Ascending aorta (tissue), 2 donors: ENCODE measurements at regions not wholly inside any gene's neighbourhood (a gene's known extent, or its start where the extent isn't known, plus 50 kb on each side); places are given as distances from the start of the nearest gene placed in this dataset.

Experiments used
- DNase-seq, 2 donors: peaks; one replicate each; pipeline ENCODE4 v3.0.0-alpha.2; 2019; ENCODE audit warnings: low spot score in 2 of 2
- H3K27ac ChIP-seq, 2 donors: fragments of 200-600 bp; sonication (generic); one replicate each; pipeline ENCODE4 v1.5.1; 2016 to 2017; ENCODE audit warnings: mild to moderate bottlenecking in 1 of 2
- H3K27me3 ChIP-seq: fragments of 200-600 bp; sonication (generic); one replicate; pipeline ENCODE4 v1.5.1; 2017
- H3K36me3 ChIP-seq, 2 donors: fragments of 200-600 bp; sonication (generic); one replicate each; pipeline ENCODE4 v1.5.1; 2016
- H3K4me1 ChIP-seq, 2 donors: fragments of 200-600 bp; sonication (generic); one replicate each; pipeline ENCODE4 v1.5.1; 2016 to 2017; ENCODE audit warnings: mild to moderate bottlenecking in 1 of 2
- H3K4me3 ChIP-seq, 2 donors: fragments of 200-600 bp; sonication (generic); one replicate each; pipeline ENCODE4 v1.5.1; 2016 to 2017; ENCODE audit warnings: mild to moderate bottlenecking in 1 of 2
- H3K9me3 ChIP-seq, 2 donors: fragments of 200-600 bp; sonication (generic); one replicate each; pipeline ENCODE4 v1.5.1; 2016
- CTCF ChIP-seq, 3 experiments: fragments of 200-600 bp in 2 of 3; fragments of 450-650 bp in 1 of 3; sonication (generic) in 2 of 3; IDR thresholded peaks; one replicate each; pipeline ENCODE4 v1.5.1; 2016 to 2019; ENCODE audit warnings: antibody characterized with exemption in 3 of 3, mild to moderate bottlenecking in 1 of 3, moderate library complexity in 1 of 3
- intact Hi-C: fragments of 100-400 bp; cut with DNase I; formaldehyde crosslinking; loops from one replicate; pipeline ENCODE4 v1.15.1; 2023

GRCh38 chr1:172809750-172810149, 150.8 kb downstream of the FASLG start:
- no peak overlapping the region for H3K4me3 ChIP-seq
- intact Hi-C loops: no loop called here
- TF ChIP-seq CTCF (IDR thresholded peaks at IDR 0.05): no peak
- no peaks in the 10 kb centered on the region for H3K27me3 ChIP-seq
- no peaks in the 10 kb centered on the region for H3K36me3 ChIP-seq
- no peaks in the 10 kb centered on the region for H3K4me1 ChIP-seq
- H3K27ac ChIP-seq: no peak overlapping the region
- no peak for DNase-seq
- H3K9me3 ChIP-seq: no peaks in the 10 kb centered on the region

- no peak for DNase-seq
- H3K4me1 ChIP-seq: no peaks in the 10 kb centered on the region
- no peaks in the 10 kb centered on the region for H3K36me3 ChIP-seq
- intact Hi-C loops: no loop called here
- TF ChIP-seq CTCF (IDR thresholded peaks at IDR 0.05): no peak
- H3K4me3 ChIP-seq: no peak overlapping the region
- no peaks in the 10 kb centered on the region for H3K27me3 ChIP-seq
- H3K27ac ChIP-seq: no peak overlapping the region
- H3K9me3 ChIP-seq: no peaks in the 10 kb centered on the region
These were observed 151.7 kb downstream of the FASLG start for GRCh38 chr1:172810480-172811175.

GRCh38 chr1:172811694-172812093, 152.8 kb downstream of the FASLG start:
- intact Hi-C loops: no loop called here
- TF ChIP-seq CTCF (IDR thresholded peaks at IDR 0.05): no peak
- DNase-seq: no peak
- no peaks in the 10 kb centered on the region for H3K9me3 ChIP-seq
- no peaks in the 10 kb centered on the region for H3K27me3 ChIP-seq
- H3K4me3 ChIP-seq: no peak overlapping the region
- H3K4me1 ChIP-seq: no peaks in the 10 kb centered on the region
- no peaks in the 10 kb centered on the region for H3K36me3 ChIP-seq
- H3K27ac ChIP-seq: no peak overlapping the region

- intact Hi-C loops: no loop called here
- no peak overlapping the region for H3K27ac ChIP-seq
- TF ChIP-seq CTCF (IDR thresholded peaks at IDR 0.05): no peak
These were observed 153.2 kb downstream of the FASLG start for GRCh38 chr1:172812118-172812517.

GRCh38 chr1:172813330-172813729, 154.4 kb downstream of the FASLG start:
- no peak overlapping the region for H3K27ac ChIP-seq
- H3K9me3 ChIP-seq: no peaks in the 10 kb centered on the region
- no peak for DNase-seq
- no peaks in the 10 kb centered on the region for H3K27me3 ChIP-seq
- intact Hi-C loops: no loop called here
- no peak for TF ChIP-seq CTCF (IDR thresholded peaks at IDR 0.05)
- no peak overlapping the region for H3K4me3 ChIP-seq
- H3K36me3 ChIP-seq: no peaks in the 10 kb centered on the region
- H3K4me1 ChIP-seq: no peaks in the 10 kb centered on the region

More at GRCh38 chr1:172812118-172812517, 153.2 kb downstream of the FASLG start:
- Histone ChIP-seq H3K27me3 (no peaks in the 10 kb centered on the region), H3K4me1 (no peaks in the 10 kb centered on the region), H3K9me3 (no peaks in the 10 kb centered on the region), H3K4me3 (no peak overlapping the region), H3K36me3 (no peaks in the 10 kb centered on the region)
- DNase-seq: no peak

- Histone ChIP-seq H3K4me3 (no peak overlapping the region), H3K27me3 (no peaks in the 10 kb centered on the region), H3K36me3 (no peaks in the 10 kb centered on the region), H3K4me1 (no peaks in the 10 kb centered on the region), H3K27ac (no peak overlapping the region), H3K9me3 (no peaks in the 10 kb centered on the region)
- no peak for TF ChIP-seq CTCF (IDR thresholded peaks at IDR 0.05)
- DNase-seq: no peak
- intact Hi-C loops: no loop called here
These were observed 155.5 kb downstream of the FASLG start for GRCh38 chr1:172814428-172814827.
